IMR-90 (cell line): ENCODE measurements at regions not wholly inside any gene's neighbourhood (a gene's known extent, or its start where the extent isn't known, plus 50 kb on each side); places are given as distances from the start of the nearest gene placed in this dataset.
A peak's percentile ranks its signal among the peaks of the same experiment; 100 is the strongest.

Experiments
- ATAC-seq: fragments of 200-7000 bp; cut with Tn5 transposase; 2 replicates; pipeline ENCODE4 v1.9.1; 2020; ENCODE audit warnings: low read depth, mild to moderate bottlenecking, moderate library complexity
- BruUV-seq: library from RNA; stranded (reverse); fragments of 400-500 nt; replicated peaks from 2 replicates; lab custom pipeline; 2021; lab: Mats Ljungman, UMichigan
- CTCF ChIA-PET: fragments of 300-600 bp; formaldehyde crosslinking; extraction: SDS; loops from one replicate; lab custom pipeline; 2021; ENCODE audit warnings: antibody characterized with exemption; lab: Yijun Ruan, JAX
- POLR2A ChIA-PET: fragments of 300-600 bp; sonication (Branson Sonifier 250); formaldehyde crosslinking; loops from one replicate; lab custom pipeline; 2022; ENCODE audit warnings: antibody characterized with exemption; ENCODE audit not compliant: unreplicated experiment; lab: Charles Lee
- DNase-seq: peaks from one replicate; pipeline ENCODE4 v3.0.0; 2013
- H2AFZ ChIP-seq: replicated peaks from 2 replicates; pipeline ENCODE3; 2013; ENCODE audit warnings: low read length, mild to moderate bottlenecking; ENCODE audit not compliant: poor library complexity
- H2AK5ac ChIP-seq: 2 replicates; pipeline ENCODE4 v1.6.1; 2013; ENCODE audit warnings: low read depth, low read length, inconsistent platforms
- H2AK9ac ChIP-seq: replicated peaks from 2 replicates; pipeline ENCODE3; 2013; ENCODE audit warnings: mild to moderate bottlenecking, low read depth, low read length, moderate library complexity; ENCODE audit not compliant: poor library complexity
- H2BK120ac ChIP-seq: 2 replicates; pipeline ENCODE4 v1.6.1; 2013; ENCODE audit warnings: low read depth, low read length, inconsistent platforms
- H2BK15ac ChIP-seq: 3 replicates; pipeline ENCODE4 v1.6.1; 2013; ENCODE audit warnings: low read depth, low read length, inconsistent platforms
- H2BK20ac ChIP-seq: 2 replicates; pipeline ENCODE4 v1.6.1; 2013; ENCODE audit warnings: low read depth, mild to moderate bottlenecking, inconsistent platforms, low read length, moderate library complexity
- H2BK5ac ChIP-seq: 2 replicates; pipeline ENCODE4 v1.6.1; 2013; ENCODE audit warnings: mild to moderate bottlenecking, low read depth, low read length, inconsistent platforms; ENCODE audit not compliant: poor library complexity, severe bottlenecking
- H3K14ac ChIP-seq: replicated peaks from 2 replicates; pipeline ENCODE4 v1.6.1; 2013; ENCODE audit warnings: low read depth, low read length, inconsistent platforms
- H3K18ac ChIP-seq: 2 replicates; pipeline ENCODE4 v1.6.1; 2013; ENCODE audit warnings: low read depth, low read length, control low read depth
- H3K23ac ChIP-seq: 2 replicates; pipeline ENCODE4 v1.6.1; 2013; ENCODE audit warnings: low read depth, low read length, inconsistent platforms
- H3K27ac ChIP-seq: 2 replicates; pipeline ENCODE4 v1.5.1; 2013; ENCODE audit warnings: mild to moderate bottlenecking, control low read depth, low read length; ENCODE audit not compliant: insufficient read depth
- H3K27me3 ChIP-seq: 2 replicates; pipeline ENCODE4 v1.6.1; 2013; ENCODE audit warnings: low read length; ENCODE audit not compliant: control insufficient read depth, insufficient read depth
- H3K36me3 ChIP-seq: 2 replicates; pipeline ENCODE4 v1.6.1; 2013; ENCODE audit warnings: low read length, mixed read lengths; ENCODE audit not compliant: control insufficient read depth, insufficient read depth
- H3K4ac ChIP-seq: 2 replicates; pipeline ENCODE4 v1.6.1; 2013; ENCODE audit warnings: low read depth, low read length, inconsistent platforms
- H3K4me1 ChIP-seq: 2 replicates; pipeline ENCODE4 v1.6.1; 2013; ENCODE audit warnings: low read length, mixed read lengths; ENCODE audit not compliant: control insufficient read depth, insufficient read depth
- H3K4me2 ChIP-seq: 2 replicates; pipeline ENCODE4 v1.6.1; 2013; ENCODE audit warnings: low read depth, mild to moderate bottlenecking, control low read depth, low read length, moderate library complexity
- H3K4me3 ChIP-seq: 2 replicates; pipeline ENCODE4 v1.5.1; 2013; ENCODE audit warnings: low read depth, mild to moderate bottlenecking, control low read depth, low read length, moderate library complexity; ENCODE audit not compliant: insufficient read depth
- H3K56ac ChIP-seq: 2 replicates; pipeline ENCODE4 v1.6.1; 2013; ENCODE audit warnings: low read length, inconsistent platforms; ENCODE audit not compliant: insufficient read depth; ENCODE audit errors: extremely low read depth
- H3K79me1 ChIP-seq, 2 experiments: 2 replicates each; pipeline ENCODE4 v1.6.1; 2013; ENCODE audit warnings: low read length in 2 of 2, inconsistent platforms in 1 of 2, low read depth in 1 of 2
- H3K9ac ChIP-seq: 2 replicates; pipeline ENCODE4 v1.6.1; 2013; ENCODE audit warnings: low read depth, low read length, control low read depth
- H3K9me1 ChIP-seq: 2 replicates; pipeline ENCODE4 v1.6.1; 2013; ENCODE audit warnings: low read length, inconsistent platforms; ENCODE audit not compliant: insufficient read depth
- H3K9me3 ChIP-seq: 2 replicates; pipeline ENCODE4 v1.6.1; 2013; ENCODE audit warnings: low read length; ENCODE audit not compliant: control insufficient read depth, insufficient read depth
- H4K20me1 ChIP-seq: 2 replicates; pipeline ENCODE4 v1.6.1; 2013; ENCODE audit warnings: low read length, inconsistent platforms; ENCODE audit not compliant: insufficient read depth
- H4K5ac ChIP-seq: 2 replicates; pipeline ENCODE4 v1.6.1; 2013; ENCODE audit warnings: mild to moderate bottlenecking, low read depth, low read length, control low read depth
- H4K8ac ChIP-seq, 2 experiments: 2 replicates each; pipeline ENCODE4 v1.6.1; 2013; ENCODE audit warnings: low read depth in 2 of 2, low read length in 2 of 2, control low read depth in 1 of 2, inconsistent platforms in 1 of 2
- H4K91ac ChIP-seq: 2 replicates; pipeline ENCODE4 v1.6.1; 2013; ENCODE audit warnings: low read depth, low read length, inconsistent platforms; ENCODE audit not compliant: insufficient read depth
- CEBPB ChIP-seq: IDR thresholded peaks from 2 replicates; pipeline ENCODE4 v1.6.1; 2012; ENCODE audit warnings: low read depth, low read length, improper control_type of control experiment
- CHD1 ChIP-seq: IDR thresholded peaks from 2 replicates; pipeline ENCODE4 v1.6.1; 2012; ENCODE audit warnings: low read depth, low read length, improper control_type of control experiment
- FOS ChIP-seq: fragments of 150-350 bp; IDR thresholded peaks from 2 replicates; pipeline ENCODE4 v1.6.1; 2016; ENCODE audit warnings: low read depth, low read length
- MAFK ChIP-seq: IDR thresholded peaks from 2 replicates; pipeline ENCODE4 v1.6.1; 2012; ENCODE audit warnings: low read depth, low read length, improper control_type of control experiment
- MAZ ChIP-seq: IDR thresholded peaks from 2 replicates; pipeline ENCODE4 v1.6.1; 2012; ENCODE audit warnings: low read depth, mild to moderate bottlenecking, low read length, improper control_type of control experiment, moderate library complexity, borderline replicate concordance
- MXI1 ChIP-seq: IDR thresholded peaks from 2 replicates; pipeline ENCODE4 v1.6.1; 2012; ENCODE audit warnings: low read depth, mild to moderate bottlenecking, low read length, moderate library complexity, borderline replicate concordance
- RFX5 ChIP-seq: IDR thresholded peaks from 2 replicates; pipeline ENCODE4 v1.8.0; 2012; ENCODE audit warnings: low read depth, mild to moderate bottlenecking, low read length, moderate library complexity
- WGBS, 2 experiments: methylation state at CpG; one replicate each; pipeline versions ENCODE4 v1.1.5 to v1.1.7; 2013; ENCODE audit warnings: missing lambda C conversion rate in 2 of 2; ENCODE audit not compliant: insufficient read length in 1 of 2; ENCODE audit errors: extremely low coverage in 2 of 2; 5-methylcytosine and 5-hydroxymethylcytosine counted together
- dilution Hi-C: fragments of 300-500 bp; cut with HindIII; formaldehyde crosslinking; loops from one replicate; pipeline ENCODE4 v1.14.3; 2018; ENCODE audit warnings: low sequenced_read_pairs; ENCODE audit not compliant: unreplicated experiment
- in situ Hi-C: fragments of 300-500 bp; cut with MboI; formaldehyde crosslinking; loops from 3 replicates; pipeline ENCODE4 v1.14.3; 2019; ENCODE audit warnings: low sequenced_read_pairs, inconsistent platforms, mixed read lengths
- intact Hi-C: fragments of 100-400 bp; cut with micrococcal nuclease; formaldehyde crosslinking; loops from 2 replicates; pipeline ENCODE4 v1.10.0; 2022

- TF ChIP-seq CHD1: no peak
Measured at GRCh38 chr2:42865884-42866881, 73.8 kb upstream of the HAAO start (continued).

GRCh38 chr2:42864641-42865280 is 72.4 kb upstream of the HAAO start:
- H4K5ac ChIP-seq: no peak overlapping the region
- H3K14ac ChIP-seq: no peak overlapping the region
- no peak overlapping the region for H3K23ac ChIP-seq
- H2BK15ac ChIP-seq: no peak overlapping the region
- no peak for TF ChIP-seq MAFK
- TF ChIP-seq MAZ: no peak
- no peak for TF ChIP-seq MXI1
- TF ChIP-seq FOS: no peak
- no peak for TF ChIP-seq RFX5
- TF ChIP-seq CHD1: no peak
- no peak for TF ChIP-seq CEBPB
- H3K56ac ChIP-seq: no peak overlapping the region
- H2AK9ac ChIP-seq: no peak overlapping the region
- H3K4me1 ChIP-seq: no peaks in the 10 kb centered on the region; the same call in none of the 2 replicates
- H3K27me3 ChIP-seq: 0 out of 2 replicates have a peak, but pooled peaks cover 2% of the 10 kb centered on the region
- peaks cover 12% of the 10 kb centered on the region for H3K9me3 ChIP-seq
- H3K4me3 ChIP-seq: no peak overlapping the region
- H2BK5ac ChIP-seq: no peak overlapping the region
- H4K20me1 ChIP-seq: no peaks in the 10 kb centered on the region
- no peak overlapping the region for H3K4ac ChIP-seq
- H2BK120ac ChIP-seq: no peak overlapping the region
- WGBS, 2 experiments: 100% methylated on average over 1 of the region's 8 CpGs; no CpG with 5 or more reads in 1 of the 2 experiments
- ChIA-PET CTCF (no interaction called here), POLR2A (no interaction called here)
- H4K8ac ChIP-seq: no peak overlapping the region
- H3K9ac ChIP-seq: no peak overlapping the region
- H3K27ac ChIP-seq: no peak overlapping the region
- H4K91ac ChIP-seq: no peak overlapping the region
- H3K36me3 ChIP-seq: no peaks in the 10 kb centered on the region
- no peak overlapping the region for H3K4me2 ChIP-seq
- BruUV-seq: no TSS peak
- dilution Hi-C loops: no loop called here
- no peak overlapping the region for H3K18ac ChIP-seq
- intact Hi-C loops: no loop called here
- no peaks in the 10 kb centered on the region for H3K9me1 ChIP-seq
- in situ Hi-C loops: no loop called here
- no peak for ATAC-seq
- no peaks in the 10 kb centered on the region for H3K79me1 ChIP-seq
- H2BK20ac ChIP-seq: no peak overlapping the region
- DNase-seq: no peak
- H2AFZ ChIP-seq: no peak overlapping the region
- H2AK5ac ChIP-seq: 0 out of 2 replicates have a peak overlapping the region, but pooled peaks have one; percentile 5
